HEK293 (cell line): ENCODE measurements at regions not wholly inside any gene's neighbourhood (a gene's known extent, or its start where the extent isn't known, plus 50 kb on each side); places are given as distances from the start of the nearest gene placed in this dataset.
"Not testable (repeated sequence)": the region's sequence is repeated elsewhere in the genome, so short reads cannot be mapped to it uniquely, and the experiment has no call there.

Experiments
- CTCF ChIA-PET: fragments of 350-600 bp; formaldehyde crosslinking; extraction: SDS; loops from one replicate; lab custom pipeline; 2021; ENCODE audit warnings: antibody characterized with exemption; lab: Yijun Ruan, JAX
- POLR2A ChIA-PET: fragments of 300-600 bp; formaldehyde crosslinking; extraction: SDS; loops from one replicate; lab custom pipeline; 2020; ENCODE audit warnings: antibody characterized with exemption, inconsistent platforms; lab: Yijun Ruan, JAX
- H3K27ac ChIP-seq: fragments of 200-500 bp; sonication (Bioruptor generic); 2 replicates; pipeline ENCODE4 v1.5.1; 2014; ENCODE audit warnings: low read depth, low read length, control low read depth, inconsistent platforms; ENCODE audit errors: extremely low read depth
- H3K36me3 ChIP-seq, 2 experiments: fragments of 200-500 bp in 1 of 2; sonication (Bioruptor generic) in 1 of 2; 1 replicate in 1 of 2; 2 replicates in 1 of 2; pipeline ENCODE4 v1.5.1; 2014 to 2017; ENCODE audit warnings: inconsistent platforms in 2 of 2, low read length in 2 of 2; ENCODE audit not compliant: control insufficient read depth in 2 of 2, insufficient read depth in 1 of 2
- H3K4me1 ChIP-seq: fragments of 200-500 bp; sonication (Bioruptor generic); 2 replicates; pipeline ENCODE4 v1.5.1; 2014; ENCODE audit warnings: mild to moderate bottlenecking, low read length, inconsistent platforms; ENCODE audit not compliant: control insufficient read depth, insufficient read depth
- H3K4me3 ChIP-seq: 2 replicates; pipeline ENCODE4 v1.5.1; 2011; ENCODE audit warnings: low read depth, mild to moderate bottlenecking, control low read depth, low read length, moderate library complexity
- H3K9me3 ChIP-seq: fragments of 200-500 bp; sonication (Bioruptor generic); 2 replicates; pipeline ENCODE4 v1.5.1; 2014; ENCODE audit warnings: low read depth, low read length, inconsistent platforms; ENCODE audit not compliant: control insufficient read depth, insufficient read depth
- MEIS1 ChIP-seq: sonication (generic); formaldehyde crosslinking; IDR thresholded peaks from 2 replicates; pipeline ENCODE4 v1.8.1; 2022; ENCODE audit warnings: missing genetic modification reagents, mild to moderate bottlenecking, borderline replicate concordance
- PATZ1 ChIP-seq: fragments of 450-650 bp; formaldehyde crosslinking; IDR thresholded peaks from 2 replicates; pipeline ENCODE4 v1.5.1; 2016; ENCODE audit warnings: missing biosample characterization, missing genetic modification characterization
- PBX3 ChIP-seq: sonication (generic); formaldehyde crosslinking; IDR thresholded peaks from 2 replicates; pipeline ENCODE4 v1.8.1; 2022; ENCODE audit warnings: mild to moderate bottlenecking, moderate library complexity, missing genetic modification reagents
- PRDM10 ChIP-seq: fragments of 450-650 bp; formaldehyde crosslinking; IDR thresholded peaks from 2 replicates; pipeline ENCODE4 v1.5.1; 2016; ENCODE audit warnings: missing biosample characterization, missing genetic modification characterization
- SP7 ChIP-seq: fragments of 450-650 bp; formaldehyde crosslinking; IDR thresholded peaks from 2 replicates; pipeline ENCODE4 v1.5.1; 2016; ENCODE audit warnings: missing biosample characterization, missing genetic modification characterization
- ZNF677 ChIP-seq: fragments of 450-650 bp; IDR thresholded peaks from 2 replicates; pipeline ENCODE4 v1.5.0; 2018; ENCODE audit warnings: missing biosample characterization, mild to moderate bottlenecking, missing genetic modification characterization, moderate library complexity
- ZNF692 ChIP-seq: fragments of 450-650 bp; formaldehyde crosslinking; IDR thresholded peaks from 2 replicates; pipeline ENCODE4 v1.5.1; 2016; ENCODE audit warnings: missing biosample characterization, missing genetic modification characterization
- ZNF768 ChIP-seq: fragments of 450-650 bp; formaldehyde crosslinking; IDR thresholded peaks from 2 replicates; pipeline ENCODE4 v1.5.1; 2018; ENCODE audit warnings: missing biosample characterization, mild to moderate bottlenecking, missing genetic modification characterization
- ZNF837 ChIP-seq: fragments of 450-650 bp; formaldehyde crosslinking; IDR thresholded peaks from 2 replicates; pipeline ENCODE4 v1.5.1; 2016; ENCODE audit warnings: missing biosample characterization, missing genetic modification characterization

- no peaks in the 10 kb centered on the region for H3K9me3 ChIP-seq
- no peak for TF ChIP-seq ZNF677 (tag by site-specific recombination)
- TF ChIP-seq MEIS1 (CRISPR knock-in tag) = 0 out of 2 replicates have a peak, but pooled peaks have one; percentile 56
- TF ChIP-seq PRDM10 (tag by site-specific recombination) = peak; percentile 30; the same call in 1 of the 2 replicates
- H3K27ac ChIP-seq = no peak overlapping the region
- ChIA-PET POLR2A (no interaction called here), CTCF (interaction anchor here (0.6 to 0.8 kb wide), 3 partner anchors 8 to 172 kb away, joined by 3 read pairs; no protein-coding TSS in a partner anchor)
- peak overlapping the region; percentile 14 for H3K4me3 ChIP-seq
- no peaks in the 10 kb centered on the region for H3K36me3 ChIP-seq
- no peaks in the 10 kb centered on the region for H3K4me1 ChIP-seq
Observed at GRCh38 chr5:100647461-100648230, 112.5 kb downstream of the FAM174A start.

GRCh38 chr5:100654895-100655294, 119.7 kb downstream of the FAM174A start:
- Histone ChIP-seq H3K27ac (no peak overlapping the region), H3K36me3 (no peaks in the 10 kb centered on the region), H3K4me3 (no peak overlapping the region), H3K4me1 (no peaks in the 10 kb centered on the region), H3K9me3 (no peaks in the 10 kb centered on the region)
- ChIA-PET CTCF (interaction anchor here (0.6 to 0.9 kb wide), 2 partner anchors 7 to 1247 kb away, joined by 3 to 4 read pairs; no protein-coding TSS in a partner anchor), POLR2A (no interaction called here)
- no peak for TF ChIP-seq ZNF768 (tag by site-specific recombination)
- TF ChIP-seq ZNF837 (tag by site-specific recombination) = no peak
- TF ChIP-seq ZNF692 (tag by site-specific recombination) = no peak
- TF ChIP-seq SP7 = no peak
- TF ChIP-seq PATZ1 (tag by site-specific recombination) = no peak
- no peak for TF ChIP-seq PBX3 (CRISPR knock-in tag)

- H3K9me3 ChIP-seq = not testable (repeated sequence)
Observed at GRCh38 chr5:100656771-100657170, 121.6 kb downstream of the FAM174A start.

More at GRCh38 chr5:100656771-100657170, 121.6 kb downstream of the FAM174A start:
- H3K27ac ChIP-seq, CTCF ChIA-PET, H3K36me3 ChIP-seq, H3K4me1 ChIP-seq, POLR2A ChIA-PET, H3K4me3 ChIP-seq: not testable (repeated sequence)
